HS-27A (cell line): ENCODE measurements at regions not wholly inside any gene's neighbourhood (a gene's known extent, or its start where the extent isn't known, plus 50 kb on each side); places are given as distances from the start of the nearest gene placed in this dataset.
"Not testable (repeated sequence)": the region's sequence is repeated elsewhere in the genome, so short reads cannot be mapped to it uniquely, and the experiment has no call there.

Source experiments
- DNase-seq: peaks from one replicate; pipeline ENCODE4 v3.0.0-alpha.2; 2012; ENCODE audit warnings: low read depth, missing footprints

DNA sequence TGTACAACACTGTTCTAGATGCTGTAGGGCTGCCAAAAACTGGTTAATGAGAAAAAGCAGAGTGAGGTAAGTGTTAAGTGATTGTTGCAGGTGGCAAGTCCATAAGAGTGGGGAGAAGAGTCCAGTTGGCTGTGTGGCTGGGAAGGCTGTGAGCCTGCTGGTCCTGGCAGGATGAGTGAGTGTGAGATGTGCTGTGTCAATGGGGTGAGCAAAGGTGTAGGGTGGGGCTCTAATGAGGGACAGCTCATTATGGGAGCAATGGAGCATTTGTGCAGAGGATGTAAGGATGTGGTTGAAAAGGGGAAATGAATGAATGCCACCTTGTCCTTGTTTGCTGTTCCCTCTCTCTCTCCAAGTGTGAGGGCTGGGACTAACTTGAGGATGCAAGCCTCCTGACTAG lies 145.3 kb upstream of the ROPN1 start:
- DNase-seq = no peak

DNA sequence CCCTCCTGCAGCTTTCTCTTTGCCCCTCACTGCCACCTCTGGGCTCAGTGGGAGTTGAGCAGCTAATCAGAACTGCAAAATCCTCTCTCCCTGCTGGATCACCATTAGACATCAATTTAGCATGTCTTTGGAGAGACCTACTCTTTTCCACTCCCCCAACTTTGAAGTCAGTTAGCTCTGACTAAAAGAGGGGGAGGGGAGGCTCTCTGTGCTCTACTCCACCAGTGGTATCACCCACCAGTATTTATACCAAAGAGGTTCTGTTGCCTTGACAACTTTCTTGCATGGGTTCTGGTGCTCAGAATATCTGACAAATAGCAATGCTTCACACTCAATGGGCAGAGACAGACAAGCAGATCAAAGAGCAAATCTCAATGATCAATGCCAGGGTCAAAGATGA lies 146.2 kb upstream of the ROPN1 start:
- no peak for DNase-seq

DNA sequence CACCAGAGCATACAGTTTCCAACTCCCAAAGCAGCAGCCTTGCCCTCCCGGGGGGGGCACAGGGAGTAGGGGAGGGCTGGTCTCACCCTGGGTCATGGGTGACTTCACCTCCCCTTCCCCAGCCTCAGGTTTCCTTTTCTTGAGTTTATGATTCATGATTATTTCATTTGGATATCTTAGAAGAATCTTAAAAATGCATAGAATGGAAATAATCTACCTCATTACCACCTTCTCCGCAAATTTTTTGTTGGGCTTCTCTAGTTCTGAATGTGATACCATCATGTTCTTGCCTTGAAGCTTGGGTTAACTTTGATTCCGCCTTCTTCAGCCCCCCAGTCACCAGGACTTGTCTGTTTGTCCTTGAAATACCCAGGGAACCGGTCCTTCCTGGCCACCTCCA lies 148.8 kb upstream of the ROPN1 start:
- peak; percentile 40 for DNase-seq

DNA sequence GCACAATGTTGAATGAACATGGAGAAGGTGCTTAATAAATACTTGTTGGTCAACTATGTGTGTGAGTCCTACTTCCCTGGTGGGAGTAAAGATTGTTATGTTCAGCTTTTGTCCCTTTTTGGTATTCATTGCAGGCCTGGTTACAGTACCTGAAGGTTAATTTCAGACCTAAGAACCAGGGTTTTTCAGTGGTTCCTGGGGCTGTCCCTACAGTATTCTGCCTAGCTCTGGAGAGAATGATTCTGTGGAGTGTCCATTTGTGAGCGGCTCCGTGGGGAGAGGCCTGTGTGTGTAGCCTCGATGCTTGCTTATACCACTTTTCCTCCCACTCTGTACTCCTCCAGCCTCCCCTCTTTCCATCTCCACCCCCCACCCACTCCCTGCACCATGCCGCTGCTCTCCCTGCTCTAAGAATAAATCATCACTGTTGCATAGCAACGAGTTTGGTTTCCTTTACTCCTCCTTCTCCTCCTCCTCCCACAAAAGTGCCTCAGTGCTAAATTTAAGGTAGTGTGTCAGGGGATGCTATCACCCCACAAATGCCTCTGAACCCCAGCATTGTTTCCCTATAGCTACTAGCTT lies 150.6 kb upstream of the ROPN1 start:
- no peak for DNase-seq

DNA sequence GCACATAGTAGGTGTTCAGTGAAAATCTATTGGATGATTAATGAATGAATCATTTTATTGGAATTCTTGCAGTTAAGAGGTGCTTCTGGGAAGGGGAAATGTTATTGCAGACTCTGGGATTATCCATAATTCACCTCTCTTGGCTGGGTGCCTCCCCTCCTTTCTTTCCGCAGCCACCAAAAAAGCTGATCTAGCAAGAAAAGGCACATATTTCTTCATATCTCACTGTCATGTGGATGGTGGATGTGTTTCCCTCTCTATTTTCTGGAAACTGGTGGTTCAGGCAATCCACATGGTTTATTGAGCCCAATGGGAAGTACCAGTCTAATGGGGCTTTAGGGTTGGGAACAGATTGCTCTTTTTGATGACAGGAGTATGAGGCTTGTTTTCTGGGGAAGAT lies 151.1 kb upstream of the ROPN1 start:
- DNase-seq = no peak

DNA sequence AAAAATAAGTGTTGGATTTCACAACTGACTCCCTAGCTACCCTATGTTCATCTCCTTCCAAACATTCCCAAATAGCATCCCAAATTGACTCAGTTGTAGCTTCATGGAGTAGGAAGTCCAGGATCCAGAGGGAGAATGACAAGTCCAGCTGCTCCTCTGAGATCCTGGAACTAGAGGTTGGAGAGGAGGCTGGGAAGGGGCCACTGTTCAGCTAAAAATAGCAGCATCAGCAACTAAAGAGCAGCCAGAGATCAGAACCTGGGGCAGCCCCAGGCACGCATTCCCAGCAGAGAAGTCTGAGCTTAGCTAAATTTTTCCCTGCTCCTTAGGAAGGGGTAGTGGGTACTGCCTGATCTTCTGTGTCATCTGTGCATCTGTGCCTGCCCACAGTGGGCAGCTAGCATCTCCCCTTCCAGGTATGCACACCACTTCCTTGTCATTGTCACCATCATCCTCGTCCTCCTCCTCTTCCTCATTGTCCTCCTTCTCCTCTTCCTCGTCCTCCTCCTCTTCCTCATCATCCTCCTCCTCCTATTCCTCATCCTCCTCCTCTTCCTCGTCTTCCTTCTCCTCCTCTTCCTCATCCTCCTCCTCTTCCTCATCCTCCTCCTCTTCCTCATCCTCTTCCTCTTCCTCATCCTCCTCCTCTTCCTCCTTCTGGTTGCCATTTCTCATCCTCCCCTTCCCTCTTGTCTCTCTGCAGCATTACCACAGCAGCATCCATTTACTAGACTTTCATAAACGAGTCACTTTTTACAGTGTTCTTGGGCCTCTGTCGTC lies 152.3 kb upstream of the ROPN1 start:
- DNase-seq = no peak

DNA sequence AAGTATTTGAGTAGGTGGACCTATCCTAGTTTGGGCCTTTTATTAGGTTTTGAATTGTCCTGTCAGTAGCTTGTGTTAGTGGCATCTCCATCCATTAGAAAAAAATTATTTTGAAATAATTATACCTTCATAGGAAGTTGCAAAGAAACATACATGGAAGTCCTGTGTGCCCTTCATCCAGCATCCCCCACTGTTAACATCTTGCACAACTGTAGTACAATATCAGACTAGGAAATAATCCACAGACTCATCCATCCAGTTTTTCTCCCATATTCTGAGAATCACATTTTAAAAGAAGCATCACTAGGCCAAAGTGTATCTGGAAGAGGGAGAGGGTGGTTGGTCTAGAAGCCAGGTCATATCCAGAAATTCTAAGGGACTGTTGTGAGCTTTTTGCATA lies 155.5 kb upstream of the ROPN1 start:
- no peak for DNase-seq

DNA sequence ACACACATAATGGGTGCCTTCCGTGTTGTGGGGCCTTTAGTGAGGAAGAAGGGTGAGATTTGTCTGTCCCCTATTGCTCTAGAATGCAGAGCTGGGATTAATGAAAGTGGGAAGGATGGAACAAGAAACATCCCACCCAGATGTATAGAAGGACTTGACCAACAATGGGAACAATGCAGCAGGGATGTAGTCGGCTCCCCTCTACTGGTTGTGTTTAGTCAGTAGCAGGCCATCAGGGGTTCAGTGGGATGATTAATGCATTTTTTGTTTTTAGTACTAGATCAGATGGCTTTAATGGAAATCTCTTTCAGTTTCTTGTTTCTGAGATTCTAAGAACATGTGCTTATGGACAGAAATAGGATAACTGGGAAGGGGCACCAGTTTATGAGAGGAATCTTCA lies 156.0 kb upstream of the ROPN1 start:
- no peak for DNase-seq

DNA sequence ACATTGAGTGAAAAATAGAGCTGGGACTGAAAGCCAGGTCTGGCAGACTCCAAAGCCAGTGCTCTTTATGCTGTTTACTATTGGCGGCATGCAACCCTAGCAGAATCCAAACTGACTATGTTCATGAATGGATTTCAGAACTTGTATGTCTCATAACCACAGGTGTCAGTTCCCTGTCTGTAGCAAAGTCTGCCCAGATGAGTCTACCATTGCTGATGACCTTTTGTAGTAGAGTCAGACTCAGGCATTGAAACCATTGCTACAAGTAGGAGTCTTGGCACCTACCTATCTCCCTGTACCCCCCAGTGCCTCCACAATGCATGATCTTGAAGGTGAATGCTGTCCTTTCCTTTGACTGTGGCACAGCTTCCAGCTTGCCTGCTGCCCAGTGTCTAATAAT lies 157.2 kb upstream of the ROPN1 start:
- no peak for DNase-seq

DNA sequence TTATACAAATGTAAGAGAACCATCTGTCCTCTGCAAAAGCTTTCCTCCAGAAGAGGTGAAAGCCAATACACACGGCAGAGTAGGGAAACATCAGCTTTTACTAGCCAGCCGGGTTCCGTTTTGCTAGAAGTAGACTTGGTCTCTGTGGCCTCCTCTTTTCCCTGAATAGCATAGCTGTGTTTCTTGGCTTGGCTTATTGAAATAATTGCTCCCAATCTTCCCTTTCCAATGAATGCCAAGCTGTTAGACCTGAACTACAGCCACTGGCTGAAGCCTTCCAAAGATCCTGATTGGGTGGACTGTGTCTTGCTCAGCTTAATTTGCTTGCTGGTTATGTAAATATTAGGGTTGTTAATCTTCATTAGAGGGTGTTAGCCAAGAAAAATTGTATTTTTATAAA lies 157.8 kb upstream of the ROPN1 start:
- DNase-seq = no peak

DNA sequence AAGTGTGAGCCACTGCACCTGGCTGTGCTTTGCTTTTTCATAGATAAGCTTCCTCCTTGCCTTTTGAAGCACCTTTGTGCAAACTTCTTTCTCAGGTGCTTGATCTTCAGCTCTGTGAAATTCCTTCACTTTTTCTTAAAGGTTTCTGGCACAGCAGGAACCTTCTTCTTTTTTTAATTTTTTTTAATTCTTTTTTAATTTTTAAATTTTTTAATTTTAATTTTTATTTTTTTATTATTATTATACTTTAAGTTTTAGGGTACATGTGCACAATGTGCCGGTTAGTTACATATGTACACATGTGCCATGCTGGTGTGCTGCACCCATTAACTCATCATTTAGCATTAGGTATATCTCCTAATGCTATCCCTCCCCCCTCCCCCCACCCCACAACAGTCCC lies 161.0 kb upstream of the ROPN1 start:
- not testable (repeated sequence) for DNase-seq

DNA sequence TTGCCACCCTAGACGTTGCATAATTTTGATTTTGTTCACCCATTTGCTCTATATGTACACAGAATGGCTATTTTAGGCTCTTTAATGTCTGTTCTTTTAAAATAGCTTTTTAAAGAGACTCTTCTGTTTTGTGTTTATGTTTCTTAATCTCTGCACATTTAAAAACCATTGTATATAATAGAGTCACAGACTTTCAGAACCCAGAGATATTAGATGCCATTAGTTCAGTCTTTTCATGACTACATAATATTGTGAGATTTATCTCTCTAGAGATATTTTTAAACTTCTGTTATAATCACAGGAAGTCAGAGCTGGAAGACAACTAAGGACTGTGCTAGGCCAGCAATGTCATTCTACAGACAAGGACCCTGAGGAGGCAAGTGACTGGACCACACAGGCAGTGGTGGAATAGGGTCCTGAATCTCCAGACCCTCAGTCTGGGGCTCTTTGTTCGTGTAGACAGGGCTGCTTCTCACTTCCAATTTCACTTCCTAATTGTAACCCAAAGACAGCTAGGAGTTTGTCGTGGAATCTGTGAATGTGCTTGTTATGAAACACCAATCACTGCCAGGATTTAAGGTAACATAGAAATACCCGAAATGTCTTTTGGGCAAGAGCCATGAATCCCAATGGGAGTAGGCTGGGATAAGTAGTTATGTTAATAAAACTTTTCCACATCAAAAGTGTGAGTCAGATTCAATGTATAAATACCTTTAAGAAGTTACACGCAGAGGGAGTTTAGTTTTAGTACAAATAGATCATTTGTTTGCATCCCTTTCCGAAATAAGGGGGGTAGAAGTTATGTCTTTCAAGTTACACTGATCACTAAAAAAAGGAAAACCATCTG lies 165.2 kb upstream of the ROPN1 start:
- no peak for DNase-seq

DNA sequence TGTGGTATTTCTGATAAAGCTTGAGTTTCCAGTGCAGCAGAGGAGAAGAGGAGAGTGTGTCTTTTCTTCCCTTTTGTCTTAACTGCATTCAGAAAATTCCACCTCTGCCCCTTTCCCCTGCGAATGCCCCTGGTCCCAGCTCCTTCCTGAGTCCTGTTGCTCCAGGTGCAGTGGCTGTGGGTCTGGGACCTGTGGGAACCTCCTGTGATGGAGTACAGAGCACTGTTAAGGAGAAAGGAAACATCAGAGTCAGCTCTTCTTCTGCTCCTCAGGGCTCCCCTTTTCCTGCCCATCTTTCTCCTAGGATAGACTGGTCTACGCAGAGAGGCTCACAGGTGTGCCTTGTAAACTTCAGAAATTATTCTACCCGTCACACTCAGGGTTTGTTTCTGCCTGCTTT lies 165.8 kb upstream of the ROPN1 start:
- DNase-seq = no peak

DNA sequence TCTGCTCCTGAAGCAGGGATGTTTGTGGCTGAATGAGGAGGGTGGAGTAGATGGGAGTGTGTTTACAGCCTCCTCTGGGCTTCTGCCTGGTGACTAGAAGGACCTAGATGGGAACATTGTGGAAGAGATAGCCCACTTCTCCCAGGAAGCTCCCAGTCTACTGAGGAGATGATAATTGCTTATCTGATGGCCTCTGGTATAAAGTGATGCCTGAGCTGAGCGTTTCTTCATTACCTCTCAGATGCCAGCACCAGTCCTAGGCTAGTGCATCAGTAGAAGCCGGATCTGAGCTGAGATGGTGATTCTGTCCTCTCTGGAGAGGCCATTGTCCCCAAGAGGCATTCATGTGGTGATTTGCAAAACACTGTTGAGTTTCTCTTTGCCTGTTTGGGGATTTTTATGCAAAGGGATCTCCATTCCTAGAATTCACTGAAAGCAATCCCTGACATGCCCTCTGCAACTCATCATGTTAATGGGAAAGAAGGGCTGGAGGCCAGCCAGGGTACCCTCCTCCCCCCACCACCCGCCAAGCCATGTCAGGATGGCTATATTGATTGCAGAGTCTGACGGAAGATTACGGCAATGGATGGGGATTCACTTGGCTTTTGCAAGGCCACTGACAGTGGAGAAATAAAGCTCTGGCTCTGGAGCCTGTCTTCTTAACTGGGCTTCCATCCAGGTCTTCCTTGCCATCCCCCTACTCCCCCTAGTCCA lies 166.4 kb upstream of the ROPN1 start:
- no peak for DNase-seq

DNA sequence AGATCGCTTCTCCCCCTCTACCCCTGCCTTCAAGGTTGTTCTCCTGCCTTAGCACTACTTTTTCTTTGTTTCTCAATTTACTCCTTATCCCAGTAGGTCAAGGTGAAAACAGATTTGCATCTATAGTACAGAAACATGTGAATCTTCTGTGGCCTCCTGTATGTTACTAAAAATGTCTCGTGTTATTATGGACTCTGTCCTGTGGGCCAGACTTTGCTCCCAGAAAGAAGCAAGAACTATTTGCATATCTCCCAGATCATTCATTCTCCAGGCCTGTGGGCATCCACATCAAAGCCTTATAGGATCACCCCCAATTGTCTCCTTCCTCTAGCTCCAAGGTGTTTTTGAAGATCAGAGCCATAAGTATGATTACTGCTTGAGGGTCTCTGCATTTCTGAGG lies 169.5 kb upstream of the ROPN1 start:
- no peak for DNase-seq

DNA sequence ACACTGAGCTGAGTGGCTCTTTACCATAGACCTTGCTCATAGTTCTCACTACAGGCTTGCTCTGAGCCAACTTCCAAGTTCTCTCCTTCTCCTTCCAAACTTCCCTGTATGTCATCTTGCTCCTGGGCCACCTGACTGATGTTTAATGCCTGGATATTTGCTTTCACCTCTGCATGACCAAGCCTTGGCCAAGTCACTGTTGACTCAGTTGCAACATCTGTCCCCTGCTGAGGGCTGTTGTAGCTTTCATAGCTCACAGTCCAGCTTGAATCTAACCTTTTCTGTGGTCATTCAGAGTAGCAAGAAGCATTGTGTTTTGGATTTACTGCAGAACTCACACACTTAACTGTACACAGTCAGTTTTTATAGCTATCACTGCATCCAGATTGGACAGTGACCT lies 171.8 kb upstream of the ROPN1 start:
- DNase-seq = no peak

DNA sequence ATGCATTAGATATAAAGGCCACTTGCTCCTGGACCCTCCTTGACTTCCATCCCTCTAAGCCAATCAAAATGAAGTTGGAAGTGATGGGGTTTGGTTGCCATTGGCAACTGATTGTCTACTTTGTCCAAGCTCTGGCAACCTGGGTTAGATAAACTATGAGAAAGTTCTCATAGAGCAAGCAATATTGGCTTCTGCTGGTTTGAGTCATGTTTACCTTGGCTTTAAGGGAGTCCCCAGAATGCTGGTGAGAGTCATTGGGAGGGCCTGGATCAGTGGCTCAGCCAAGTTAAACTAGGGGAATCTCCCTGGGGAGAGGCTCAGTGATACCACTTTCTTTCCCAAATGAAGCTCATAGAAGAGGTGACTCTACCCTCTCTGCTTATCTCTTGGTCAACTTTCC lies 176.3 kb upstream of the ROPN1 start:
- no peak for DNase-seq

DNA sequence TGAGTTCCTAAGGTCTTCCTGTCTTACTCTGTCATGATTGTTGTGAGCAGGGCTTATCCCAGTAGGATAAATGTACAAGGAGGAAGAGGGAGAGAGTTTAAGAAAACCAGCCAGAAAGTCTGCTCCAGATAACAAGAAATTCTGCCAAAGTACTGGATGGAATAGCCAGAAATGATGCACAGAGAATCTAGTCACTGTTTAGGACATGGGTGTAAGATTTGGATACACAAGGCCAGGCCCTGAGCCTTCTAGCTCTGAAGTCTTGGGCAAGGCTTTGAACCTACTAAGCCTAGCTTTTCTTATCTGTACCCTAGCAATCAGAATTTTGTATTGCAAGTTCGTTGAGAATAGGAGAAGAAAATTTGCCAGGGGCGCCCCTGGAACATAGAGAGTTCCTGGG lies 180.4 kb upstream of the ROPN1 start:
- no peak for DNase-seq

DNA sequence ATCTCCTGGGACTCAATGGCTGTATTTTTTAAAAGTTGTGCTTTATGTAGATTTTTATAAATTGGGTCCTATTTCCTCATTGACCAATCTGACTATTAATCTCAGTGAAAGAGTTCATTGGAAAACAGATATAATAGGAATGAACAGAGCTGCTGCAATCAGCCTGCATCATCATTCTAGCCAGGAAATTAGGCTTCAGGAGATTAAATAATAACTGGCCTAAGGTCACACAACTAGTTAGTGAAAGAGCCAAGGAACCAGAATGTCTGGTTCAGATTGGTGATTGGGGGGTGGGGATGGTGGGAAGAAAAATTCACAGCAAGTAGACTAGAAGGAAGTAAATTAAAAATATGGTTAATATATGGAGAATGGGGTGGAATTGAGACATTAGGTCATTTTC lies 180.9 kb upstream of the ROPN1 start:
- DNase-seq = no peak

DNA sequence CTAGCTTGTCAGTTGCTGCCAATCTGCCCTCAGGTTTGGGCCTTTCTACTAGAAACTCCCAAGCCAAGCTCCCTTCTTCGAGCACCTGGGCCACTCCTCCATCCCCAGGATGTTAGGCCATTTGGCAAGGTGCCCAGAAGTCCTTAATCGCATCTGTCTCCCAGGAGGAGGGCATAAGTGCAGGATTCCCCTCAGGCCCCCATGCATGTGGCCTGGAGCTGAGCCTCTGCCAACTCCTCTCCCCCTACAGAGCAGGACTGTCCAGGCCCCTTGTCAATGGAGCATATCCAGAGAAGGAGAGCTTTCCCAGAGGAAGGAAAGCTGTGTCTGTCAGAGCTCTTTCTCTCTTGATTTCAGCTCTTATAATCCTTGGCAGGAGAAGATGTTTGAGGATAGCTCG lies 182.6 kb upstream of the ROPN1 start:
- DNase-seq = no peak

DNA sequence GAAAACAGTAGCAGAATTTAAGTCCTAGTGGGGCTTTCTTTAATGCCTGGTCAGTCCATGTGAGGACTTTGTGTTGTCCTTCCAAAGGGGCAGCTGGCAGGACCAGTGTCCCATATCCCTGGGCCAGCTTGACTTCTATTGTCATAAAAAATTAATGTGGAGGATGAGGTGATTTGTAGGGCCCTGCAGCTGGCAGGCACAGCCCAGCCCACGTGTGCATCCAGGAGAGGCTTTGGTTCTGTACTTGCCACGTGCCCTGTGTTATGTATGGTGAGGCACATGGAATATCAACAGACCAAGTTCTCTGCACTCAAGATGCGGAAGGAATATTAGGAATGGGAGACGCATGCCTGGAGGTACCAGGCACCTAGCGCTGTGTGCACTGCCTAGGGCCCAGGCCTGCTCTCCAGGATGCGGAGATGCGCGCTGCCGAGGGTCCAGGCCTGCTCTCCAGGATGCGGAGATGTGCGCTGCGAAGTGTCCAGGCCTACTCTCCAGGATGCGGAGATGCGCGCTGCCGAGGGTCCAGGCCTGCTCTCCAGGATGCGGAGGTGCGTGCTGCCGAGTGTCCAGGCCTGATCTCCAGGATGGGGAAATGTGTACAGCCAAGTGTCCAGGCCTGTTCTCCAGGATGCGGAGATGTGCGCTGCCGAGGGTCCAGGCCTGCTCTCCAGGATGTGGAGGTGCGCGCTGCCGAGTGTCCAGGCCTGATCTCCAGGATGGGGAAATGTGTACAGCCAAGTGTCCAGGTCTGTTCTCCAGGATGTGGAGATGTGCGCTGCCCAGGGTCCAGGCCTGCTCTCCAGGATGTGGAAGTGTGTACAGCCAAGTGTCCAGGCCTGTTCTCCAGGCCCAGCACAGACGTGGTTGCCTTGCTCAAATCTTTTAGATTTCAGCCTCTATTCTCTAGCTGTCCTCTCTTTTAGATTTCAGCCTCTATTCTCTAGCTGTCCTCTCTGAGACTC lies 183.3 kb upstream of the ROPN1 start:
- DNase-seq = no peak
